ENCODE measurements at regions not wholly inside any gene's neighbourhood (a gene's known extent, or its start where the extent isn't known, plus 50 kb on each side); places are given as distances from the start of the nearest gene placed in this dataset.
A peak's percentile ranks its signal among the peaks of the same experiment; 100 is the strongest.
"Not testable (repeated sequence)": the region's sequence is repeated elsewhere in the genome, so short reads cannot be mapped to it uniquely, and the experiment has no call there.

DNA sequence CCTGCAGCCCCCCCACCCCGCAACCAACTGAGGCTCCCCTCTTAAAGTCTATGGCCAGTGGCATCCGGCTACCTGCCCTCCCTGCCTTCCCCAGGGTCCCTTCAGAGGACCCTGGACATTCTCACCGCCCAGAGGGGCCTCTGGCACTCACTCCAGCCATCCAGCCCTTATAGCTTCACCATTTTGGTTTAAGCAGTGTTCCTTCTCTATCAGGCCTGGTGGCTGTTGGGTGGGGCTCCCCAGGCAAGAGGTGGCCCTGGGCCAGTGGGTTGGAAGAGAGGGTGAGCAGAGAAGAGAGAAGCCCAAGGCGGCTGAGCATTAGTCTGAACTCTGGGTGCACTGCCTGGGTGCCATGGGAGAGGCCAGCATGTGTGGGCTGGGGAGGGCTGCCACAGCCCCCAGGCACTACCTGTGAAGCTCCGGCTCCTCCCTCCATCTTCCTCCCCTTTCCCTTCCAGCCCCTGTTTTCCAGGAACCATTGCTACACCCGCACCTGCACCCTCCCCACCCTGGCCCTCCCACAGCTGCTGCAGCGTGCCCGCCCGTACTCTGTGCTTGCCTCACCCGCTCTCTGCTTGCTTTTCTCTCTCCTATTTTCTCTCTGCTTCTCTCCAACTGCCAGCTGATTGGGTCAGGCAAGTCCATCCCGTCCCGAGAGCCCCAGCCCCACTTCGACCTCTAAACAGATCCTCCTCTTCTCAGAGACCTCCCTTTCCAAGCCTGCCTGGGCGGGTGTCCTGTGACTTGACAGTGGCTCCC lies 168.2 kb downstream of the TBC1D2B start:
- ATAC-seq, result no peak

DNA sequence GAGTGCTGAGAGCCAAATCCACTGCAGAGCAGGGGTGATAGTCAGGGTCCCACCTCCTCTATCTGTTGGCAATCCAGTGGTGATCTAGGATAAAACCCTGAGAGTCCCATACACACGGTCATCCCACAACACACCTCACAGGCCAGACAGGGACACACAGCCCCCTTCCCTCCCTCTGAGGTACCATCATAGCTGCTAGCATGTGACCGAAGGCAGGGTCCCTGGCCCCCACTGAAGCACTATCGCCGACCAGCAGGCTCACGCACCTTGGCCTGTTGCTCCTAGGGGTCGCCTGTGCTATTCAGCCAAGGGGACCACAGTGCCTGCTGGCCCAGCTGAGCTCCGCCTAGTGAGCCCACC lies 168.8 kb downstream of the TBC1D2B start:
- not testable (repeated sequence) for ATAC-seq

DNA sequence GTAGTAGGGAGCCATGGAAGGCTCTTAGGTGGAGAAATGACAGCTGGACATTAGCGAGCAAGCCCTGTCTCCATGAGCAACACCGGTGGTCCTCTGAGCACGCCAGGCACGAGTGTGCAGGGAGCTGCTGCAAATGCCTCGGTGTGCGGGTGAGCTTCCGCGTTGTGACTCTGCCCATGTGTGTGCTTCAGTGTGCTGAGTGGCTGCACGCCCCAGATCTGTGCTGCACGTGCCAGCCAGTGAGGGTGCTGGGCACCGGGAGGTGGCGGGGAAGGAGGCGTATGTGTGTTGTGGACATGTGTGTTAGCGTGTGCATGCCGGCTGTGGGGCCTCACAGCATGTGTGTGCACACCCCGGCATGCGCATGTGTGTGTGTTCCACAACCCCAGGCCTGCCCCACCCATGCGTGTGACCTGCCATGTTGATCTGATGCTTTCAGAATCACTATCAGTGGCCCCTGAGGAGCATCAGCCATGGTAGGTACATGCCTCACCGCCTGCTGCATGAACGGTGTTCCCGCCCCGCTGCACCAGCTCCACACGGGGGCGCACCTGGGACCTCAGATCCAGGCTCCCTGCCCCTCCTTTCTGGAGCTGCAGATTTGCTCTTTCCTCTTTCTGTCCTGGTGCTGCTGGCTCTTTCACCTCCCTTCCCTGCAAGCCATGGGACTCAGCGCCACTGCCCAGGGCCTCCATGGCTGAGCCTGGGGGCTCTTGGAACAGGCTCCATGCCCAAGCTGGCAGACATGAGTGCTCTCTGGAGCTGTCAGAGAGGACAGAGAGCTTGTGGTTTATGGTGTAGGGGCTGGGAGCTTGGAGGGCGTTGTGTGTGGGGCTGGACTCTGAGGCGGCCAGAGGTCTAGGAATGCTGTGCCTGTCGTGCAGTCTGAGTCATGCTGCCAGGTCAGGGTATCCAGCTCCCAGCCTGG lies 169.4 kb downstream of the TBC1D2B start:
- ATAC-seq, result peak; percentile 36 to 63

- not testable (repeated sequence) for ATAC-seq
These were observed 171.2 kb downstream of the TBC1D2B start for GRCh38 chr15:77906062-77906990.

GRCh38 chr15:77905301-77905920 lies 172.1 kb downstream of the TBC1D2B start:
- no peak for ATAC-seq

DNA sequence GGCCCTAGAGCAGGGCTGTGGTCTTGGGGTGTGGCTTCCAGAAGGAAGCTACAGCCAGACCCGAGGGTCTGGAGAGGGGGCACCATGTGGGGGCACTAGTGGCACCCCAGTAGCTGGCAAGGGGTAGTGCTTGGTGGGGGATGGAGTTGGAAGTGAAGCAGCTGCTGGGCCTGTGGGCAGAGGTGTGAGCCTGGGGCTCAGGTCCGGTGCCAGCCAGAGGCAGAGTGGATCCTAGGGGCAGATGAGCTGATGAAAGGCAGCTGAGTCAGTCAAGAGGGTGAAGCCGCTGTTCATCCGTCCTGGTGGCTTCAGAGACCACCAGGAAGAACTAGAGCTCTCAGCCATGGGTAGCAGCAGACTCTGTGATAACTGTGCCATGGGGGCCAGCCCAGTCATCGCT lies 172.6 kb downstream of the TBC1D2B start:
- ATAC-seq, result no peak

DNA sequence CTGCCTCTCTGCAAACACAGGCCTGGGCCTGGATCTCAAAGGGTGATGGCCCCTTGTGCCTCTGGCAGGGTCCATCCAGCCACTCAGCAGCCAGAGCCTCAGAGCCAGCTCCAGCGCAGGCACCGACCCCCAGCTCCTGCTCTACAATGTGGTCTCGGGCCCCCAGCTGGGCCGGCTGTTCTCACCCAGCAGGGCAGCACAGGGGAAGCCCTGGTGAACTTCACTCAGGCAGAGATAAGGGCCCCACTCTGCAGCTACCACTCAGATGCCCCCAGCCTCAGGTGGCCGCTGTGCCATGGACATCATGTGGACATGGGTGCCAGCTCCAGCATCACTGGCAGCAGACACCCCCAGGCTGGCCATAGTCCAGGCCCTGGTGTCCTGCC lies 173.1 kb downstream of the TBC1D2B start:
- ATAC-seq, result no peak

GRCh38 chr15:77903761-77904435 lies 173.6 kb downstream of the TBC1D2B start:
- ATAC-seq, result not testable (repeated sequence)

DNA sequence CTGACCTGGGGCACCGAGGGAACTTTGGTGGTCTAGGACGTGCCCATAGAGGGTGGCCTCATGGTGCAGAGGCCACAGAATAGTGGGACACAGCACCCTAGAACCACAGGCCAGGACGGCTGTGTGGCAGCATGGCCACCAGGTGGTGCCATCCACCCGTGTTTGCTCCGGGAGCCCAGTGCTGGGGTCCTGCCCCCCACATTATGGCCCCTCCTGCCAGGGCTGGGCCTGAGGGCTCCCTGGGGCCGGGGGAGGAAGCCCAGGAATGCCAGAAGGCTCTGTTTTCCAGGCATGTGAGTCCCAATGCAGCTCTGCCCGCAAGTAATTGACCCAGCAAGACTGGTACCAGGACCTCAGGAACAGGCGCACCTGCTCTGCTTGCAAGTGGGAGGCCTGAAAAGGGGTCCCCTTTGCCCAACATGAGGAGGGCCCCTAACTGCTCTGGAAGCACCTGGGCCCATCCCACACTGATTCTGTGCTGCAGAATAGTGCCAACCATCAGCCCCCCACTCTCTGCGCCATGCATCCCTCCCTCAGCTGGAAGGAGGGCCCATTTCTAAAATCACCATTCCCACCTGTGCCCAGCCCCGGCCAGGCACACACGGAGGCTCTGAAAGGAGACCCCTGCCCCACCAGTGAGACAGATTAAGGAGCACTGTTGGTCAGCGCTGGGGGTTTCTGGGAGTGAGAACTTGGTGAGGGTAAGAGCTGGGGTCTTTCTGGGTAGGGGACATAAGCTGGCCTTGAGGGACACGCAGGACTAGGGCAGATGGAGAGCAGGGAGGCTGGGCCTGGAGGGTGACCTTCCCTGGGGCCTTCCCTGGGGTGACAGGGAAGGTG lies 174.4 kb downstream of the TBC1D2B start:
- ATAC-seq, result not testable (repeated sequence)

DNA sequence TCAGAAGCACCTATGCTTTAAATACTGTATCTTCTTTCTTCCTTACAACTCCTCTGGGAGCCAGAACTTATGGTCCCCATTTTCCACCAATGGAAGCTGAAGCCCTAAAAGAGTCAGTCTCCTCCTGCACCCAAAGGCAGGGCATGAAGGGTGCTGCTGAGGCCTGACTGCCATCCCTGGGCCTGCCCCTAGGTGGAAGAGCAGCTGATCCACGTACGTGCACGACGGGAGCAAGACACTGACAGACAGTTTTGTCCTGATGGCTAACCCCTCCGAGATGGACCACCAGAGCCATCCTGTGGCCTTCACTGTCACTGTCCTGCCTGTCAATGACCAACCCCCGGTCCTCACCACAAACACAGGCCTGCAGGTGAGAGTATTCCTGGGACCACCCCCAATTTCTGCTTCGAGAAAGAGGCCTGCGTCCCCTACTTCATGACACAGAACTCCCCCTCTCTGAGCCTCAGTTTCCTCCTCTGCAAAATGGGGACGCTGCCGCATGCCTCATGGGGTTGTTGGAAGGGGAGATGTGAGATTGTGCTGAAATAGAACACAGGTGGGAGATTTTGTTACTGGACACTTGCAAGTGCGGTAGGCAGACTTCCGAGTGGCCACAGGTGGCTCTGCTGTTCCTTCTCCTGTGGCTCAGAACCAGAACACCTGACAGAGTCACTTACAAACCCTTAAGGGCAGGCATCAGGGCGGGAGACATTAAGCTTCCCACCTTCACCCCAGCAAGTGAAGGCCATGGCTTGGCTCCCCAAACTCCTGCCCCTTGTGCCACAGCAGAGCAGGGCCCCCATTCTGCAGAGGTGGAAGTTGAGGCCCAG lies 175.4 kb downstream of the TBC1D2B start:
- no peak for ATAC-seq

- ATAC-seq, result no peak
These were observed 176.1 kb downstream of the TBC1D2B start for GRCh38 chr15:77901251-77901881.

DNA sequence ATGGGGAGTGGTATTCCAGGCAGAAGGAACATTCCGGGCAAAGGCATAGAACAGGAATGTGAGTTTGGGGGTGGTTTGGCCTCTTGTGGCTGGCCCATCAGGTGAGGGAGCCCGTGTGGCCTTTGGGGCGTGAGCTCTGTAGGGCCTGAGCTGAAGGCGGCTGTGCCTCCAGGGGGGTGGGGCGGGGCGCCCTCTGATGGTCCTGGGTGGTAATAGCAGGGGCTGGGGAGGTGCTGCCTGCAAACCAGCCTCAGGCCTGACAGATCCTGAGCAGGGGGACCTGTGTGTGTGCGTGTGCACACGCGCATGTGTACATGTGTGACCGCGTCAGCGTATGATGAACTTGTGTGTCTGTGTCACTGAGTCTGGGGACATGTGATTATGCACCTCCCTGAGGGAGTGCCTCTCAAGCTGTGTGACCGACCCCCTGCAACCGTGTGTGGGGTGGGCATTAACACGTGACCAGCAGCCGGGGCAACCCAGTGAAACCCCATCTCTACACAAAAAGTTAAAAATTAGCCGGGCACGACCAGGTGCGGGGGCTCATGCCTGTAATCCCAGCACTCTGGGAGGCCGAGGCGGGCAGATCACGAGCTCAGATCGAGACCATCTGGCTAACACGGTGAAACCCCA lies 177.1 kb downstream of the TBC1D2B start:
- ATAC-seq, result peak; percentile 25 to 41

- not testable (repeated sequence) for ATAC-seq
These were observed 177.7 kb downstream of the TBC1D2B start for GRCh38 chr15:77899776-77900175.

DNA sequence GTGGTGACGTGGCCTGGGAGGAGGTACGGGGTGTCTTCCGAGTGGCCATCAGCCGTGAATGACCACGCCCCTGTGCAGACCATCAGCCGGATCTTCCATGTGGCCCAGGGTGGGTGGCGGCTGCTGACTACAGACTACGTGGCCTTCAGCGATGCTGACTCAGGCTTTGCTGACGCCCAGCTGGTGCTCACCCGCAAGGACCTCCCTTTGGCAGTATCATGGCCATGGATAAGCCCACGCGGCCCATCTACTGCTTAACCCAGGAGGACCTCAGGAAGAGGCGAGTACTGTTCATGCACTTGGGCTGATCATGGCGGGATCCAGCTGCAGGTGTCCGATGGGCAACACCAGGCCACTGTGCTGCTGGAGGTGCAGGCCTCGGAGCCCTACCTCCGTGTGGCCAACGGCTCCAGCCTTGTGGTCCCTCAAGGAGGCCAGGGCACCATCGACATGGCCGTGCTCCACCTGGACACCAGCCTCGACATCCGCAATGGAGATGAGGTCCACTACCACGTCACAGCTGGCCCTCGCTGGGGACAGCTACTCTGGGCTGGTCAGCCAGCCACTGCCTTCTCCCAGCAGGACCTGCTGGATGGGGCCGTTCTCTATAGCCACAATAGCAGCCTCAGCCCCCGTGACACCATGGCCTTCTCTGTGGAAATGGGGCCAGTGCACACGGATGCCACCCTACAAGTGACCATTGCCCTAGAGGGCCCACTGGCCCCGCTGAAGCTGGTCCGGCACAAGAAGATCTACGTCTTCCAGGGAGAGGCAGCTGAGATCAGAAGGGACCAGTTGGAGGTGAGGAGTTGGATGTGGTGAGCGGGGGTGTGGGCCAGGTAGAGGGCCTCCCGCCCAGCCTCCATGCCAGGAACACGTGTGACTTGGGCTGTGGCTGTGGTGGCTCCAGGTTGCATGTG lies 178.4 kb downstream of the TBC1D2B start:
- ATAC-seq, result no peak

- no peak for ATAC-seq
These were observed 179.6 kb downstream of the TBC1D2B start for GRCh38 chr15:77897896-77898406.

DNA sequence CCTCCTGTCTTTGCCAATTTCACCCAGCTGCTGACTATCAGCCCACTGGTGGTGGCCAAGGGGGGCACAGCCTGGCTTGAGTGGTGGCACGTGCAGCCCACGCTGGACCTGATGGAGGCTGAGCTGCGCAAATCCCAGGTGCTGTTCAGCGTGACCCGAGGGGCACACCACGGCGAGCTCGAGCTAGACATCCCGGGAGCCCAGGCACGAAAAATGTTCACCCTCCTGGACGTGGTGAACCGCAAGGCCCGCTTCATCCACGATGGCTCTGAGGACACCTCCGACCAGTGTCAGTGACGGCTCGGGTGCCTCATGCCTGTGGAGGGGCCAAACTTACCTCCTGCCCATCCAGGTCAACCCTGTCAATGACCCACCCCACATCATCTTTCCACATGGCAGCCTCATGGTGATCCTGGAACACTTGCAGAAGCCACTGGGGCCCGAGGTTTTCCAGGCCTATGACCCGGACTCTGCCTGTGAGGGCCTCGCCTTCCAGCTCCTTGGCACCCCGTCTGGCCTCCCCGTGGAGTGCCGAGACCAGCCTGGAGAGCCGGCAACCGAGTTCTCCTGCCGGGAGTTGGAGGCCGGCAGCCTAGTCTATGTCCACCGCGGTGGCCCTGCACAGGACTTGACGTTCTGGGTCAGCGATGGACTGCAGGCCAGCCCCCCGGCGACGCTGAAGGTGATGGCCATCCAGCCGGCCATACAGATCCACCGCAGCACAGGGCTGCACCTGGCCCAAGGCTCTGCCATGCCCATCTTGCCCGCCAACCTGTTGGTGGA lies 180.2 kb downstream of the TBC1D2B start:
- not testable (repeated sequence) for ATAC-seq

All from activated CD4-positive, CD25-positive, alpha-beta regulatory T cell treated with anti-CD3 and anti-CD28 coated beads, Interleukin-2, amount 50 U/mL, for 24 hours (primary cell).